ENCODE measurements at regions not wholly inside any gene's neighbourhood (a gene's known extent, or its start where the extent isn't known, plus 50 kb on each side); places are given as distances from the start of the nearest gene placed in this dataset.
"Not testable (repeated sequence)": the region's sequence is repeated elsewhere in the genome, so short reads cannot be mapped to it uniquely, and the experiment has no call there.

DNA sequence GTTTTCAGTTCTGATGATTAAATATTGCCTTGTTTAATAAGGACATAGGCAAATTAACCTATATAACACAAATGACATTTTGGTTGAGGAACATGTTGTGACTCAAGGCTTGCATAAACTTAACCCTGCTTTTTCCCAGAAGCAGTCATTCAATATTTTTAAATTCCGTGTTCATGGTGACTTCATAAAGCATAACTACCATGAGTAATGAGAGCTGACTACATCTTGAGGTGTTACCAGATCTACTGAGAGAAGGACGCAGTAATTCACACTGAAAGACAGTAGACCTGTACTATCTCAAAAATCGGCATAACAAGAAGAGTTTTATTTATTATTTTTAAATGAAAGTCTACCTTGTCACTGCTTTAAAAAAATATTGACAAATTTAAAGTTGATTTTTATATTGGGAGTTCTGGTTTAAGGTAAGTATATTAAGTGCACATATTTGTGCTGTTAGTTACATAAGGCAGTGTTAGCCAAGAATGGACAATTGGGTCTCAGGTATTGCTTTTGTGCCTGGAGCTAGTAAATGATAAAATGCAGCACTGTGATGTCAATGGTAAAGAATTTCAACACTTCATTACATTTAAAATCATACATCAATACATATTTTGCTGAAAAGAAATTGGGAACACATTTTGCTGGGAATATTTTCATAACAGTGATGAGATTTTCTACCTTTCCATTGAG is 1198.5 kb downstream of the FSCB start:
- no peak for DNase-seq (ENCODE audit: low read depth)

DNA sequence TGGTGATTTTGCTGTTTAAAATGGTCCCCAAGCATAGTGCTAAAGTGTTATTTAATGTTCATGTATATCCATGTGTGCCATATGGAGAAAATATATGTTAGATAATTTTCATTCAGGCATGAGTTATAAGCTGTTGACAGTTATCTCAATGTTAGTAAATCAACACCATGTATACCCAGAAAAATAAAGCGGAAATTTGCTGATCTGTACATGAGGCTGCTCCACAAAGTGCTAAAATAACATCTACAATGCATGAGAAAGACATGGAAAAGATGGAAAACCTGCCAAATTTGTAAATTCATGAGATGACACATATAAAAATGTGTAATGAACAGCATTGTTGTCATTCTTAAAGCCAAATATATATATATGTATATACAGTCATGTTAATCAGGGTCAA is 1199.2 kb downstream of the FSCB start:
- no peak for DNase-seq (ENCODE audit: low read depth)

DNA sequence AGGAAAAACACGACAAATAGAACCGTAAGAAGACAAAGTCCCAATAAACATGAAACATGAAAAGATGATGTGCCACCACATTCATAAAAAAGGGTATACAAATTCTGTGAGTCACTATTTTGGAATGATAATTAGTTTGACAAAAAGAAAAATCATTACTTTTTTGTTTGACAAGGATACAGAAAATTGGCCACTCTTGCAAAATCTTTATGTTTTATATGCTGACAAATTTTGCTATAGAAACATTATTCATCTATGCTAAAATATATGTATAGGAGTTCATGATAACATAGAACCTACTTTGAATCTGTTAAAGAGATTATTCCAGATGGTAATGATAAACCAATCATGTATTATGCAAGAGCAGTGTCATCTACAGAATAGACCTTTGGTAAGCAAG is 1201.0 kb downstream of the FSCB start:
- no peak for DNase-seq (ENCODE audit: low read depth)

DNA sequence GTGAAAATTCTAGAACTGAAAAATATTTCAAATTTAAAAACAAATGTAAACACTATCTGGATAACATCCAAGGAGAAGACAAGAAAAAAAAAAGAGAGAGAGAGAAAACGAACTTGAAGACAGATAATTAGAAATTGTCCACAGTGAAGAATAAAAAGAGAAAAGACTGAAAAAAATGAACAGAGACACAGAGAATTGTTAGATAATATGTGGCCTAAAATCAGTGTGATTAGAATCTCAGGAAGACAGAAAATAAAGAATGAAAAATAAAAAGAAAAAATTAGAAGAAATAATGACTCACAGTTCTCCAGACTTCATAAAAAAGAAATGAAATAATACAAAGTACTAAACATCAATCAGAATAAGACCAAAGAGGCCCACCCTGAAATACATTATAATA is 1209.3 kb downstream of the FSCB start:
- no peak for DNase-seq (ENCODE audit: low read depth)

DNA sequence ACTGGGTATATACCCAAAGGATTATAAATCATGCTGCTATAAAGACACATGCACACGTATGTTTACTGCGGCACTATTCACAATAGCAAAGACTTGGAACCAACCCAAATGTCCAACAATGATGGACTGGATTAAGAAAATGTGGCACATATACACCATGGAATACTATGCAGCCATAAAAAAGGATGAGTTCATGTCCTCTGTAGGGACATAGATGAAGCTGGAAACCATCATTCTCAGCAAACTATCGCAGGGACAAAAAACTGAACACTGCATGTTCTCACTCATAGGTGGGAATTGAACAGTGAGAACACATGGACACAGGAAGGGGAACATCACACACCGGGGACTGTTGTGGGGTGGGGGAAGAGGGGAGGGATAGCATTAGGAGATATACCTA is 1211.0 kb downstream of the FSCB start:
- not testable (repeated sequence) for DNase-seq (ENCODE audit: low read depth)

DNA sequence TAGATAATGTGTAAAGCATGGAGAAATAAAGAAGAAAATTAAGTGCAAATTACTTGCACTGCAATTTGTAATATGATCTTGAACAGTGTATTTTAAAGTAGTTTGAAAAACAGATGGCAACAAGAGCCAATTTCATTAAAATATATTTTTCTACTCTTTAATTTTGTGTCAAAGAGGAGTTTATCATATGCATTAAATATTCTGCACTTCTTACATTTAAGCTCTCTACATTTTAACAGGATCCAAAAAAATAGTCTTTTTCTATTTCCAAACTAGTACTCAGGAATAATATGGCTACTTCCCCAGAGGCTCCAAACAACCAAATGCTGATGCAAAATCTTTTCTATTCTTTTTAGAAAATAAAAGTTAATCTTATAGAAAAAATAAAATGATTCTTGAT is 1221.5 kb downstream of the FSCB start:
- DNase-seq (ENCODE audit: low read depth) = no peak

DNA sequence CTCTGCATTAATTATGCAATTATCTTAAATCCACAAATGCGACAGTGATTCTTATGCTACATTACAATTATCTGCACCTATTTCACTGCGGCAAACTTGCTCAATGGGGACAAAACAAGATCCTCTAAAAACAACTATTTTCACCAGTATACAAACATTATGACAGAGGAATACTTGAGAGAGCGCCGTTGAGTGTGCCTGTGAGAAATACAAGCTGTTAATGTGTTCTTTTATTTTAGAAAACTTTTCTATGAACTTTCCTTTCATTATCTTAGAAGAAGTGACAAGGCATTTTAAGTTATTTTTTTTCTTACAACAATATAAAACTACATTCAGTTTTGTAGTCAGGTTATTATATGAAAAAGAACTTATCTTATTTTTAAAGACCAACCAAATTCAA is 1247.0 kb downstream of the FSCB start:
- DNase-seq (ENCODE audit: low read depth) = no peak

DNA sequence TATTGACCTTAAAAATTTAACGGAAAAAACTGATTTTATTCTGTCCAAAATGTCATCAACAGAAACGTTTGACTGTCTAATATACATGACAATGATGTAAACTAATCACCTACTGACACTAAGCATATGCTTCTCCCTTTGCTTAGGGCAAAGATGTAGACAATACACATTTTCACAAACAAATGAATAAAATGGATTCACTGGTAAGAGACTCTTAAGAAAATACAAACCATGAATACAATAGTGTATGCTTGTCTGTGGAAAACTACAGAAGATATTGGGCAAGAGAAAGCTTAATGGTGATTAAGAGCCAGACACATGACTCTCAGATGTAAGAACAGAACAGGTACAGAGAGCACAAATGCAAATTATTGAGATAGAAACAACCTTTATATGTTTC is 1248.7 kb downstream of the FSCB start:
- no peak for DNase-seq (ENCODE audit: low read depth)

DNA sequence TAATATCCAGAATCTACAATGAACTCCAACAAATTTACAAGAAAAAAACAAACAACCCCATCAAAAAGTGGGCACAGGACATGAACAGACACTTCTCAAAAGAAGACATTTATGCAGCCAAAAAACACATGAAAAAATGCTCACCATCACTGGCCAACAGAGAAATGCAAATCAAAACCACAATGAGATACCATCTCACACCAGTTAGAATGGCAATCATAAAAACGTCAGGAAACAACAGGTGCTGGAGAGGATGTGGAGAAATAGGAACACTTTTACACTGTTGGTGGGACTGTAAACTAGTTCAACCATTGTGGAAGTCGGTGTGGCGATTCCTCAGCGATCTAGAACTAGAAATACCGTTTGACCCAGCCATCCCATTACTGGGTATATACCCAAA is 1250.1 kb downstream of the FSCB start:
- not testable (repeated sequence) for DNase-seq (ENCODE audit: low read depth)

DNA sequence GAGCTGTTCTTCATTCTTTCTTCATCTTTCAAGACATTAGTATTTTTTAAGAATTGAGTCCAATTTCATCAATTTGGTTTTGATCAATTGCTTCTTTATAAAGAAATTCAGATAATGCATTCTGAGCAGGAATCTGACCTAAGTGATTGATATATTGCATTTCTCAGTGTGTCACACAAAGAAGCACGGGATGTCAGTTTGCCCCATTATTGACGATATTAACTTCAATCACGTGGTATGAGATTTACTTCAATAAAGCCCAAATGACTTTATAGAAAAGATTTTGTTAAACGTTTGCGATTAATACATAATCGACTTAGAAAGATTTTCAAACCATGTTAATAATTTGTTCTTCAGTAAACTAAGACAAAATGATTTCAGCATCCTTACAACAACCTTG is 1254.2 kb downstream of the FSCB start:
- no peak for DNase-seq (ENCODE audit: low read depth)

DNA sequence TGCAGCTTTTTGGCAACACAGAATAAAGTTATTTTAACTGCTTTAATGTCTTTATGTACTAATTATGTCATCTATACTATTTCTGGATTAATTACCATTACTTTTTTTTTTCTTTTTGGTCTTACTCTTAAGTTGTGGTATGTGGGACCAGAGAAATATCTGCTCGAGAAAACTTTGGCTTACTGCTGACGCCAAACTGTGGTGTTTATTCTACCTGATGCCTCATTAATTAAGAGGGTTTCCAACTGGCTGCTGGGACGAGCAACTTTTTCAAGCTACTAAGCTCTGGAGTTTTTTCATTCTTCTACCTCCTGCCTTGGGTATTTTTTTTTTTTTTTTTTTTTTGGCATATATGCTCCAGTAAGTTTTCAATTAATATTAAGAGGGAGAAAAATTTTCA is 1257.5 kb downstream of the FSCB start:
- no peak for DNase-seq (ENCODE audit: low read depth)

DNA sequence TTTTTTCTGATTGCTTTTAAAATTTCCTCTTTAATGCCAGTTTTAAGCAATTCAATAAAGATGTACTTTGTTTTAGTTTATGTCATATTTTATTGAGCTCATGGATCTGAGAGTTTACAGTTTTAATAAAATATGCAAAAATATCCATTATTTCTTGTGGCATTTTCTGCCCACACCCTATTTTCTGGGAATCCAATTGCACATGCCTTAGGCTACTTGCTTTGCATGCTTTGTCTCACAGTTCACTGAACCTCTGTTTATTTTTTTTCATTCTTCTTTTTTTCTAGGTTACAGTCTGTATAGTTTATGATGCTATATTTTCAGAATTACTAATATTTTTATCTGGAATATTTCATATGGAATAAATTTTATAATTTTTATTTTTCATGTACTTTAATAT is 1258.0 kb downstream of the FSCB start:
- no peak for DNase-seq (ENCODE audit: low read depth)

DNA sequence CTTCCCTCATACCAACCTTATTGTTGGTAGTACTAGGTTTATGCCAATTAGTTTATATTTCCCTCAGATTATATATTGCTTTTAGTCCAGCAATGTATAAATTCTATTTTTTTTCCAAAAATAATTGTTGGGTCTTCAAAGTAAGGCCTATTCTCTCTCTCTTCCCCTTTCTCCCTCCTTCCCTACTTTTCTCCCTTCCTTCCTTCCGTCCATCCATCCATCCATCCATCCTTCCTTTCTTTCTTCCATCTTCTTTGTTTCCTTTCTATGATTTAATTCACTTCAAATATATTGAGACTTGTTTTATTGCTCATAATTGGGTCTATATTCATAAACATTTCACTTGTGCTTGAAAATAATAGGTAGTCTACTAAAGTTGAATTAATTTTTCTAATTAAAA is 1259.2 kb downstream of the FSCB start:
- no peak for DNase-seq (ENCODE audit: low read depth)

DNA sequence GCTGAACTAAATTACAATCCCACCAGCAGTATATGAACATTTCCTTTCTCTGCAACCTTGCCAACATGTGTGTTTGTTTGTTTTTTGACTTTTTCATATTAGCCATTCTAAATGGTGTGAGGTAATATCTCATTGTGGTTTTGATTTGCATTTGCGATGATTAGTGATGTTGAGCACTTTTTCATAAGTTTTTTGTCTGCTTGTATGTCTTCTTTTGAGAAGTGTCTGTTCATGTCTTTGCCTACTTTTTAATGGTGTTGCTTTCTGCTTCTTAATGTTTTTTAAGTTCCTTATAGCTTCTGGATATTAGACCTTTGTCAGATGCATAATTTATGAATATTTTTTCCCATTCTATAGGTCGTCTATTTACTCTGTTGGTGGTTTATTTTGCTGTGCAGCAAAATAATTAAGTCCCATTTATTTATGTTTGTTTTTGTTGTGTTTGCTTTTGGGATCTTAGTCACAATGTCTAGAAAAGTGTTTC is 1262.9 kb downstream of the FSCB start:
- no peak for DNase-seq (ENCODE audit: low read depth)

DNA sequence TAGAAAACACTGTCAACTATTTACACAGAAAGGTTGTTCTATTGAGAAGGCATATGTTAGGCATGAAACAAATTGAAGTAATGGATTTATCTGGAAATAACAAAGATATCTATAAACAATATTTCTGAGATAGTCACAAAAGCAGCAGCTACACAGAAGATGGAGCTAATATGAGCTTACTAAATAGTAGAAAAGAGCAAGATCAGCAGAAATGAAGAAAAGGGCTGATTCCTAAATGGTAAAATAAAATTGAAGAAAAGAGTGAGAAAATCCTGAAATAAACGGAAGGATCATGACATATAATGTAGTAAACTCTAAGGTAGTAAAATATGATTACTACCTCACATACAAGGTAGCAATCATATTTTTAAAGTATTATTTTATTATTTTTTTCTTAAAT is 1263.9 kb downstream of the FSCB start:
- no peak for DNase-seq (ENCODE audit: low read depth)

DNA sequence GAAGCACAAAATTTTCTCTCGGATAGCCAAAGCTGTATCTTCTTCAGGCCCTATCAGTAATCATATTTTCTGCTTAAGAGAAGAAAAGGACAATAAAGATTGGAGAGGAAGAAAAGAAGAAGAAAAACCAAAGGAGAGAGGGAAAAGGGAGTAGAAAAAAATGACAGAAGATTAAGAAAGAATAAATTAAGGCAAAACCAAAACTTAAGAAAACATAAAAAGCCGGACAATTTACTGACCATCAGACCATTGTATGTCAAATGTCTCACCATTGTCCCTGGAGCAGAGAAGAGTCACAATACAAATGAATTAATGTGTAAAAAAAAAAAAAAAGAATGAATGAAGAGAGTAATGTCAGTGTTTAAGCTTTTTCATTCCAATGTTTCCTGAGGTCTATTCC is 1274.8 kb downstream of the FSCB start:
- no peak for DNase-seq (ENCODE audit: low read depth)

DNA sequence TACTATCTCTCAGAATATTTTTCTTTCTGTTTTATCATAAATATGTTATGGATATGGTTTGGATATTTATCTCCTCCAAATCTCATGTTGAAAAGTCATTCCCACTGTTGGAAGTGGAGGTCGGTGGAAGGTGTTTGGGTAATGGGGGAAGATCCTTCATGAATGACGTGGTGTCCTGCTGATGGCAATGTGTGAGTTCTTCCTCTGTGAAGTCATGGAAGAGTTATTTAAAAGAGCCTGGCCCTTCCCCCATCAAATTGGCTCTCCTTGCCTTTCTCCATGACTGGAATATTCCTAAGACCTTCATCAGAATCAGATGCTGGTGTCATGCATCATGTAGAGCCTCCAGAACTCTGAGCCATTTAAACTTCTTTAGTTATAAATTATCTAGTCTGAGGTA is 1291.6 kb downstream of the FSCB start:
- no peak for DNase-seq (ENCODE audit: low read depth)

DNA sequence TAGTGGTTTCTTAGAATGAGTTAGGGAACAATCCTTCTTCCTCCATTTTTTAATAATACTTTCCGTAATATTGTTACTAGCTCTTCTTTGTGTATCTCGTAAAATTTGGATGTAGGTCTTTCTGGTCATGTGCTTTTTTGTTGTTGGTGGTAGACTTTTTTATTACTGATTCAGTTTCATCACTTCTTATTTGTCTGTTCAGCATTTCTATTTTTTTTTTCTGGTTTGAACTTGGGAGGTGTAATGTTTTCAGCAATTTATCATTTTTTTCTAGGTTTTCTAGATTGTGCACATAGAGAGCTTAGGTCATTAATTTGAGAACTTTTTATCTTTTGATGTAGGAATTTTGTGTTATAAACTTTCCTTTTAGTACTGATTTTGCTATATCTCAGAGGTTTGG is 1299.9 kb downstream of the FSCB start:
- DNase-seq (ENCODE audit: low read depth) = no peak

DNA sequence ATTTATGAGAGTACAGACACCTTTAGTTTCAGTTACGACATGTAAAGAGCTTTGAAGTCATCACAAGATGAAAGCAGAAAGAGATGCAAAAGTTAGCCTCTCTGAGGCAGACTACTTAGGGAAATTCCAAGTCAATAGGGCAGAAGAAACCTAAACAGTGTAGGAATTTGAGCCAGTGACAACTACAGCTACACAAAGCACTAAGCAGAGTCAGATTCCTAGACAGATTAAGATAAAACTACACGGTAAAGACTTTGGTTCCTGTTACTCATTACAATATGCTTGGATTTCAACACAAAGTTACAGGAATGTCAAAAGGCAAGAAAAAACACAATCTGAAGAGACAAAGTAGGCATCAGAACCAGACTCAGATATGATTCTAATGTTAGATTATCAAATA is 1302.3 kb downstream of the FSCB start:
- no peak for DNase-seq (ENCODE audit: low read depth)

DNA sequence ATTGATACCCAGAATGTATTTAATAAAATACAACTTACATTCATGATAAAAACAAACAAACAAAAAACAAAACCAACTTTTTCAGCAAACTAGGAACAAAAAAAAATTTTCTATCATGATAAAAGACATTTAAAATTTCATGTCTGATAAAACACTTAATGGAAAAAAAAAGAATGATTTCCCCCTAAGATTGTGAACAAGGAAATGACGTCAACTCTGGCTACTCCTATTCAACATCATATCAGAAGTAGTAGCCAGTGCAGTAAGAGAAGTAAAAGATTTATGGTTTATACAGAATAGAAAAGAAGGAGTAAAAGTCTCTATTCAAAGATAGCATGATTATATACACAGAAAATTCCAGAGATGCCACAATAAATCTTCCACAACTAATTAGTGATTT is 1306.6 kb downstream of the FSCB start:
- no peak for DNase-seq (ENCODE audit: low read depth)

DNA sequence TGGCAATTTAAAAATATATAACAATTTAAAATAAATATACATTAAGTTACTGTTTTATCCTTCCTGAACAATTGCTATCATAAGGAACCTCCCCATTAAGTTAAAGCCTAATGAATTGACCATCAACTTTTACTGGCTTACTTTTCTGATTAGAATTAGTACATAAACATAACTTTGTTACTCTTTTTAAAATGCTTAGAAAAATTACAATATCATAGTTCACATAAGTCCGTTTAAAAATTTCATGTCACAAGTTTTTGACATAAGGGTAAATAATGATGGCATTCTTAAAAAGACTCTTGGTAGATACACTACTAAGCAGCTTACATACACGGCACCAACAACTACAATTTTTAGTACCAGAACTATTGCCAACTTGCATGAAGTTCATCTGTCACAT is 1308.6 kb downstream of the FSCB start:
- DNase-seq (ENCODE audit: low read depth) = no peak

DNA sequence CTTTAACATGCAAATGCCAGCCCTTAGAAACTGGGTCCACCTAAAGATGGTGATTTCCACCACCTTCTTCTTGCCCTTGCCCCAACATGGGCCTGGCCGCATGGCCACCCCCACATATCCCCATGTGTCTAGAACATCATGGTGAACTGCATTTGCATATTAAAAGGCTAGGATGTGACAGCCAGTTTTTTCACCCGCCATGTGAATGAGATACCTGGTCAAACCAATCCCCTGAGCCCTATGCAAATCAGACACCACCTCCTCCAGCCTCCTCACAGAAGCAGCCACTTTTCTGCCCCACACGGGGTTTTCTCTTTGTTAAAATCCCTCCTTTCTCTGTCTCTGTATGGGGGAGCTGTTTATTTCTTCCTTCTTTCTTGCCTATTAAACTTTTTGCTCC is 1322.5 kb downstream of the FSCB start:
- DNase-seq (ENCODE audit: low read depth) = no peak

DNA sequence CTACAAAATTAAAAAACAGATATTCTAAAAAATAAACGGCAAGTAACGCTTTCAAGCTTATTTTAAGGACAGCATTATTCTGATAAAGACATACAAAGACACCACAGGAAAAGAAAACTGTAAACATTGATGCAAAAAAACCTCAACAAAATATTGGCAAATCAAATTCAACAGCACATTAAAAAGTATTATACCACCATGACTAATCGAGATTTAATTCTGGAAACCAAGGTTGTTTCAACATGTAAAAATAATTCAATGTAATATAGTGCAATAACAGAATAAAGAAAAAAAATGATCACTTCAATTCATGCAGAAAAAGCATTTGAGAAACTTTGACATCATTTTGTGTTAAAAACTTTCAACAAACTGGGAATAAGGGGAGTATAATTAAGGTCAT is 1323.2 kb downstream of the FSCB start:
- DNase-seq (ENCODE audit: low read depth) = no peak

DNA sequence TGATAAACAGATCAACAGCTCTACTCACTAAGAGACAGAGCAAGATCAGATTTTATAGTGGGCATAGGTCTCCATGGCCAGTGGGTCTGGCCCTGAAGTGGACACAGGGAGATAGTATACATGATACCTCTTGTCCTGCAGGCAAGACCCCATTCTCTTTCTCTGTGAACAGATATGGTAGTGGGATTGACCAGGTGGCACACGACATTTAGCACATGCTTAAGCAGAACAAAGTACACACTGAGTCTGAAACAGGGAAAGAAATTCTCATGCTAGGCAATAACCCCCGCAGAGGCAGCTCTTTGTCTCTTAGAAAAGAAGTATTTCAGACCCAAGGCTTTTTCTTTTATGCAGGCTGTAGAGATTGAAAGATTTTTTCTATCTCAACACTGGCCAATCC is 1331.2 kb downstream of the FSCB start:
- DNase-seq (ENCODE audit: low read depth) = no peak

Measured in forelimb muscle (tissue), 1 donor.